Colonic mucosa (tissue), 4 donors: ENCODE measurements at regions not wholly inside any gene's neighbourhood (a gene's known extent, or its start where the extent isn't known, plus 50 kb on each side); places are given as distances from the start of the nearest gene placed in this dataset.
"Not testable (repeated sequence)": the region's sequence is repeated elsewhere in the genome, so short reads cannot be mapped to it uniquely, and the experiment has no call there.

Source experiments
- DNase-seq: peaks from one replicate; pipeline ENCODE4 v3.0.0-alpha.2; 2020
- H3K27ac ChIP-seq: fragments of 200-600 bp; one replicate; pipeline ENCODE4 v1.8.0; 2021
- H3K27me3 ChIP-seq: fragments of 200-600 bp; one replicate; pipeline ENCODE4 v1.8.0; 2021
- H3K36me3 ChIP-seq: fragments of 200-600 bp; one replicate; pipeline ENCODE4 v1.8.0; 2021
- H3K4me1 ChIP-seq: fragments of 200-600 bp; one replicate; pipeline ENCODE4 v1.8.0; 2021; ENCODE audit warnings: mild to moderate bottlenecking
- H3K4me3 ChIP-seq: fragments of 200-600 bp; one replicate; pipeline ENCODE4 v1.8.0; 2021
- H3K9ac ChIP-seq, 2 donors: one replicate each; pipeline ENCODE4 v1.7.0; 2013; ENCODE audit warnings: control low read depth in 2 of 2, low read depth in 2 of 2, low read length in 2 of 2
- H3K9me3 ChIP-seq: fragments of 200-600 bp; one replicate; pipeline ENCODE4 v1.8.0; 2021
- CTCF ChIP-seq: fragments of 200-600 bp; IDR thresholded peaks from one replicate; pipeline ENCODE4 v1.8.0; 2022; ENCODE audit warnings: antibody characterized with exemption, mild to moderate bottlenecking
- intact Hi-C: fragments of 100-400 bp; cut with DNase I; formaldehyde crosslinking; loops from one replicate; pipeline ENCODE4 v1.14.1; 2022
- donor health status: healthy.
- donor health status: DM: no; HTN: no; CAD: no.
- donor health status: DM: no; HTN: no; CAD: no.

DNA sequence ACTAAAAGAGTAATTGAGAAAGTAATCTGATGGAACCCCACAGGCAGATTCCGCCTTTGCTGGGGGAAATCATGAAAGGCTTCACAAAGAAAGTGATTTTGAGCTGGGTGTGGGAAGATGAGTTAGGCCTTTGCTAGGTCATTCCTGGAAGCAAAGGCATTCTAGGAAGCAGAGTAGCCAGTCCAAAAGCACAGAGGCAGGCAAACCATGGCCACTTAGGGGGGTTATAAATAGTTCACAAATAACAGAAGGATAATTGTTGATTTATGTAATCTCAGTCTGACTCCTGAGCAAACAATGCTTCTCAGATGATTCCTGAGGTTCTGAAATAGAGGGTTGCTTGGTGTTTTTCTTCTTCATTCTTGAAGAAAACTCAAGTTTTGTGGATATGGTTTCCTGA, 576.3 kb downstream of the NTRK3 start:
- no peaks in the 10 kb centered on the region for H3K36me3 ChIP-seq
- no peak overlapping the region for H3K9ac ChIP-seq
- TF ChIP-seq CTCF: no peak
- H3K9me3 ChIP-seq: no peaks in the 10 kb centered on the region
- H3K4me3 ChIP-seq: no peak overlapping the region
- H3K27ac ChIP-seq: no peak overlapping the region
- DNase-seq: no peak
- H3K4me1 ChIP-seq: no peaks in the 10 kb centered on the region
- H3K27me3 ChIP-seq: no peaks in the 10 kb centered on the region
- intact Hi-C loops: no loop called here

DNA sequence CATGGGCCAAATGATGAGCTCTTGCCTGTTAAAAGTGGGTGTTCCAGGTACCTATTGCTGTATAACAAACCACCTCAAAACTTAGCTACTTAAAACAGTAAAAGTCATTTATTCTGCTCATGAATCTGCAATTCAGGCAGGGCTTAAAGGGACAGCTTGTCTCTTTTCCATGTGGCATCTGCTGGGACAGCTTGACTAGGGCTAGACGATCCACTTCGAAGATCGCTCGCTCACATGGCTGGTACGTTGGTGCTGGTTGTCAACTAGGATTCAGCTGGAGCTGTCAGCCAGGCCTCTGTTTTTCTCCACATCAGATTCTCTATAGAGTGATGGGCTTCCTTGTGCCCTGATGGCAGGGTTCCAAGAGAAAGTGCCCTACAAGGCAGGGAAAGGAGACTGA, 581.3 kb downstream of the NTRK3 start:
- Histone ChIP-seq H3K27ac (no peak overlapping the region), H3K27me3 (no peaks in the 10 kb centered on the region), H3K36me3 (no peaks in the 10 kb centered on the region), H3K9ac (no peak overlapping the region), H3K9me3 (no peaks in the 10 kb centered on the region), H3K4me1 (no peaks in the 10 kb centered on the region), H3K4me3 (no peak overlapping the region)
- no peak for TF ChIP-seq CTCF
- intact Hi-C loops: no loop called here
- DNase-seq: no peak

DNA sequence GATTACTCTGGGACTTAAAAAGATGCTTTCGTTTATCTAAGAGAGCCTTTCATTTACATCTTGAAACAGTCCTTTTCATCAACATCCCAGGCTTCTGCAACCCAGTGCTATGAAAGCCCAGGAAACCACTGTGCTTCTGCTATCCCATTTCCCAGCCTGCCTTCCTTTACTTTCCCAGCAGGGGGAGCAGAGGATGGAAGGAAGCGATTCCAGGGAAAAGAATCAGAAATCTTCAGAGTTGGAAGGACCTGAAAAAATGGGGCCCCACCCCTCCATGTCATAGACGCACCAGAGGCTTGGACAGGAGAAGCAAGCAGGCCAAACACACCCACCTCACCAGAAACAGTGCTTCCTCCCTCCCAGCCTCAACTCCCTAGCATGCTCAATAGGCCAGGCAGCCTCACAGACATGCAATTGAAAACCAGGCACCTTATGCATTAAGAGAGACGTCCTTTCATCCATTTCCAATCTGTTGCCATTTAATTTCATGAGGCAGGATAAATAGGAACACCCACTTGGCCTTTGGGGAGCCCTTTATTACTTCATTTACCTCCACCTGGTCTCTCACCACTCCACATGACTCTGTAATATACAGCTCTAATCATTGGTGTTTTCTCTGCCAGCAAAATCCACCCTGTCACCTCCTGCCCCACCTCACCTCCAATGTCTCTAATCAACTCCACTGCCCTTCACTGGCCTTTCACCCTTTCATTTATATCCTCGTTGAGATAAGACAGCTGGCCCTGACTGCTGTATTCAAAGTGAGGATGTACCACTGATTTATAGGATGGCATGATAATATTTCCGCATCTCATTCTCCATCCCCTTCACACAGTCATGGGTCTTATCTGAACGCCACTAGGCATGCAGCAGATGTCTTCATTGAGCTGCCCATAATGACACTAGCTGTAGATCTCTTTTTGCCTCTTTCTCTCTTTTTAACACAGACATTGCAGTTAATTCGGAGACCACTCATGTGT, 583.9 kb downstream of the NTRK3 start:
- DNase-seq: no peak
- Histone ChIP-seq H3K4me1 (no peaks in the 10 kb centered on the region), H3K36me3 (no peaks in the 10 kb centered on the region), H3K27ac (no peak overlapping the region), H3K9ac (no peak overlapping the region), H3K4me3 (no peak overlapping the region), H3K27me3 (no peaks in the 10 kb centered on the region), H3K9me3 (no peaks in the 10 kb centered on the region)
- intact Hi-C loops: no loop called here
- TF ChIP-seq CTCF: no peak

DNA sequence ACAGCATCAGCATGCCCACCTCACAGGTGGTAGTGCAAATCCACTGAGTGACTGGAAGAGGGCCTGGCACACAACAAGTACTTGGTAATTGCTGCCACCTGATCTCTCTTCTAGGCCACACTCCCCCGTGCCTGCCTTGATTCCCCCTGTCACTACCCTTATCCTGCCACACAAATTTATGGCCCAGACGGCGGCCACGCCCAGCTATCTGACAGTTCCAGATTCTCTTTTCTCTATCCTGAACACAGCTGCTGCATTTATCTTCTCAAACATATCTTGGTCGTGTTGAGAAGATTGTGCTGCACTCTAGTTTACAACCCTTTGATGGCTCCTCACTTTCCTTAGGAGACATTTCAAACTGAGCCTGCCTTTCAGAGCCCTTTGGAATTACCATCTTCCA, 585.2 kb downstream of the NTRK3 start:
- intact Hi-C loops: no loop called here
- Histone ChIP-seq H3K4me1 (no peaks in the 10 kb centered on the region), H3K36me3 (no peaks in the 10 kb centered on the region), H3K4me3 (no peak overlapping the region), H3K9ac (no peak overlapping the region), H3K27me3 (no peaks in the 10 kb centered on the region), H3K27ac (no peak overlapping the region), H3K9me3 (no peaks in the 10 kb centered on the region)
- no peak for DNase-seq
- TF ChIP-seq CTCF: no peak

DNA sequence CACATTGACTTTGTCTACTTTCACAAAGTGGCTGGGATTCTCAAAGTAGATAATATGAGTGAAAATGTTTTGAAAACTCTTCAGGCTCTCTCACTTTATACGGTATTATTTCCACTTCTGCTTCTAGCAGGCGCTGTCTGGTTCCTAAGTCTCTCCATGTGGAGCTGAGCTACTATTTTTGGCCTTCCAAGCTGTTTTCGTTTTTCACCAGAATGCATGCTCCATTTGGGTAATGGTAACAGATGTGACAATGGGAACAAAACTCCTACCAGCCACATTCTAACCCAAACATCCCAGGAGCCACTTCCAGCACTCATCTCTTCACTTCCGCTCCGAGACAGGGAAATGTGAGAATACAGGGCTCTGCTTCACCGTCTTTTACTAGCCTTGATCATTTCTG, 586.7 kb downstream of the NTRK3 start:
- intact Hi-C loops: no loop called here
- DNase-seq: no peak
- no peak for TF ChIP-seq CTCF

GRCh38 chr15:87668768-87669564, 587.6 kb downstream of the NTRK3 start:
- H3K9me3 ChIP-seq, H3K27ac ChIP-seq, H3K9ac ChIP-seq, DNase-seq, H3K27me3 ChIP-seq, H3K4me1 ChIP-seq, H3K36me3 ChIP-seq, intact Hi-C loops, H3K4me3 ChIP-seq: not testable (repeated sequence)

More for the DNA sequence above, 586.7 kb downstream of the NTRK3 start:
- no peaks in the 10 kb centered on the region for H3K36me3 ChIP-seq
- H3K27me3 ChIP-seq: no peaks in the 10 kb centered on the region
- no peak overlapping the region for H3K9ac ChIP-seq
- no peak overlapping the region for H3K27ac ChIP-seq
- H3K4me1 ChIP-seq: no peaks in the 10 kb centered on the region
- H3K9me3 ChIP-seq: no peaks in the 10 kb centered on the region
- no peak overlapping the region for H3K4me3 ChIP-seq
